Left renal cortex interstitium (tissue), 4 donors: ENCODE measurements at regions not wholly inside any gene's neighbourhood (a gene's known extent, or its start where the extent isn't known, plus 50 kb on each side); places are given as distances from the start of the nearest gene placed in this dataset.
A peak's percentile ranks its signal among the peaks of the same experiment; 100 is the strongest.
"Not testable (repeated sequence)": the region's sequence is repeated elsewhere in the genome, so short reads cannot be mapped to it uniquely, and the experiment has no call there.

Experiments used
- DNase-seq, 4 donors: peaks; one replicate each; pipeline ENCODE4 v3.0.0-alpha.2; 2013; ENCODE audit warnings: low read depth in 4 of 4, low spot score in 2 of 4, missing footprints in 1 of 4

- DNase-seq = no peak
Measured at GRCh38 chr4:29082684-29083083, 1637.5 kb upstream of the PCDH7 start.

GRCh38 chr4:29085748-29086147, 1634.4 kb upstream of the PCDH7 start:
- no peak for DNase-seq

GRCh38 chr4:29104694-29105093, 1615.5 kb upstream of the PCDH7 start:
- no peak for DNase-seq

GRCh38 chr4:29113960-29114359, 1606.2 kb upstream of the PCDH7 start:
- no peak for DNase-seq

- not testable (repeated sequence) for DNase-seq
Measured at GRCh38 chr4:29117231-29117722, 1602.9 kb upstream of the PCDH7 start.

GRCh38 chr4:29121586-29121985, 1598.6 kb upstream of the PCDH7 start:
- no peak for DNase-seq

GRCh38 chr4:29128810-29129209, 1591.4 kb upstream of the PCDH7 start:
- no peak for DNase-seq

GRCh38 chr4:29131304-29131703, 1588.9 kb upstream of the PCDH7 start:
- DNase-seq = no peak

GRCh38 chr4:29142708-29143107, 1577.5 kb upstream of the PCDH7 start:
- DNase-seq = no peak

GRCh38 chr4:29151584-29151983, 1568.6 kb upstream of the PCDH7 start:
- DNase-seq = no peak

GRCh38 chr4:29153642-29154041, 1566.5 kb upstream of the PCDH7 start:
- DNase-seq = no peak

- DNase-seq = no peak
Measured at GRCh38 chr4:29175291-29175690, 1544.9 kb upstream of the PCDH7 start.

GRCh38 chr4:29199025-29199424, 1521.1 kb upstream of the PCDH7 start:
- no peak for DNase-seq

GRCh38 chr4:29199485-29199884, 1520.7 kb upstream of the PCDH7 start:
- no peak for DNase-seq

GRCh38 chr4:29213020-29213419, 1507.1 kb upstream of the PCDH7 start:
- DNase-seq = no peak

- DNase-seq = no peak
Measured at GRCh38 chr4:29220761-29221160, 1499.4 kb upstream of the PCDH7 start.

GRCh38 chr4:29224911-29225310, 1495.3 kb upstream of the PCDH7 start:
- DNase-seq = no peak

GRCh38 chr4:29240641-29241040, 1479.5 kb upstream of the PCDH7 start:
- no peak for DNase-seq

- no peak for DNase-seq
Measured at GRCh38 chr4:29243054-29243453, 1477.1 kb upstream of the PCDH7 start.

GRCh38 chr4:29243851-29244250, 1476.3 kb upstream of the PCDH7 start:
- no peak for DNase-seq

GRCh38 chr4:29259556-29259955, 1460.6 kb upstream of the PCDH7 start:
- DNase-seq = no peak

- DNase-seq = peak; percentile 19 to 66 (median 52)
Measured at GRCh38 chr4:29262986-29263385, 1457.2 kb upstream of the PCDH7 start.

GRCh38 chr4:29276150-29276549, 1444.0 kb upstream of the PCDH7 start:
- no peak for DNase-seq
